Neural progenitor cell (in vitro differentiated cells): ENCODE measurements at regions not wholly inside any gene's neighbourhood (a gene's known extent, or its start where the extent isn't known, plus 50 kb on each side); places are given as distances from the start of the nearest gene placed in this dataset.

Source experiments
- CTCF ChIP-seq: fragments of 200-600 bp; sonication (generic); IDR thresholded peaks from 2 replicates; pipeline ENCODE4 v1.5.1; 2017; ENCODE audit warnings: antibody characterized with exemption, mild to moderate bottlenecking
- EZH2 ChIP-seq: fragments of 200-600 bp; sonication (generic); IDR thresholded peaks from 2 replicates; pipeline ENCODE4 v1.6.1; 2017; ENCODE audit warnings: antibody characterized with exemption, mild to moderate bottlenecking, moderate library complexity

GRCh38 chr7:77474756-77475155 lies 58.6 kb upstream of the GSAP start:
- TF ChIP-seq CTCF (no peak), EZH2 (no peak)
